Hematopoietic multipotent progenitor cell treated with erythropoietin and hydrocortisone succinate and interleukin-3 and kit ligand, for 6 days (in vitro differentiated cells): ENCODE measurements at regions not wholly inside any gene's neighbourhood (a gene's known extent, or its start where the extent isn't known, plus 50 kb on each side); places are given as distances from the start of the nearest gene placed in this dataset.

Experiments used
- DNase-seq: peaks from one replicate; pipeline ENCODE4 v3.0.0-alpha.2; 2015

GRCh38 chr7:117974891-117975290, 101.7 kb upstream of the CTTNBP2 start:
- DNase-seq: no peak

GRCh38 chr7:117975476-117975875, 102.2 kb upstream of the CTTNBP2 start:
- DNase-seq: no peak

GRCh38 chr7:117979954-117980497, 106.8 kb upstream of the CTTNBP2 start:
- no peak for DNase-seq

GRCh38 chr7:117982071-117983055, 109.1 kb upstream of the CTTNBP2 start:
- DNase-seq: peak; percentile 6

GRCh38 chr7:117986645-117987269, 113.5 kb upstream of the CTTNBP2 start:
- DNase-seq: no peak

- no peak for DNase-seq
Observed at GRCh38 chr7:117990834-117991233, 117.6 kb upstream of the CTTNBP2 start.

- no peak for DNase-seq
Observed at GRCh38 chr7:117992635-117993376, 119.6 kb upstream of the CTTNBP2 start.

GRCh38 chr7:117993377-117994003, 120.2 kb upstream of the CTTNBP2 start:
- peak; percentile 76 for DNase-seq

GRCh38 chr7:117995850-117996650, 122.8 kb upstream of the CTTNBP2 start:
- DNase-seq: no peak

- no peak for DNase-seq
Observed at GRCh38 chr7:117997862-117998825, 124.9 kb upstream of the CTTNBP2 start.

GRCh38 chr7:118000480-118001202, 127.4 kb upstream of the CTTNBP2 start:
- no peak for DNase-seq

GRCh38 chr7:118003476-118003875, 130.2 kb upstream of the CTTNBP2 start:
- peak; percentile 12 for DNase-seq

- no peak for DNase-seq
Observed at GRCh38 chr7:118005026-118005425, 131.8 kb upstream of the CTTNBP2 start.

- DNase-seq: no peak
Observed at GRCh38 chr7:118006979-118007378, 133.7 kb upstream of the CTTNBP2 start.

GRCh38 chr7:118009419-118009818, 136.2 kb upstream of the CTTNBP2 start:
- no peak for DNase-seq

GRCh38 chr7:118011652-118012051, 138.4 kb upstream of the CTTNBP2 start:
- DNase-seq: no peak

GRCh38 chr7:118013252-118014010, 140.2 kb upstream of the CTTNBP2 start:
- DNase-seq: no peak

- no peak for DNase-seq
Observed at GRCh38 chr7:118022546-118022945, 149.3 kb upstream of the CTTNBP2 start.

GRCh38 chr7:118026791-118027190, 153.6 kb upstream of the CTTNBP2 start:
- no peak for DNase-seq
